PC-9 (cell line): ENCODE measurements at regions not wholly inside any gene's neighbourhood (a gene's known extent, or its start where the extent isn't known, plus 50 kb on each side); places are given as distances from the start of the nearest gene placed in this dataset.

ENCODE experiments used
- EZH2 ChIP-seq: fragments of 200-600 bp; sonication (generic); IDR thresholded peaks from 2 replicates; pipeline ENCODE4 v1.8.0; 2017; ENCODE audit warnings: antibody characterized with exemption, low read depth
- TF ChIP-seq, protein P1 (sequence below): fragments of 200-600 bp; sonication (generic); conservative IDR thresholded peaks from 2 replicates; pipeline ENCODE4 v1.6.1; 2017; ENCODE audit warnings: mixed run types, antibody characterized with exemption, mild to moderate bottlenecking, moderate library complexity

DNA sequence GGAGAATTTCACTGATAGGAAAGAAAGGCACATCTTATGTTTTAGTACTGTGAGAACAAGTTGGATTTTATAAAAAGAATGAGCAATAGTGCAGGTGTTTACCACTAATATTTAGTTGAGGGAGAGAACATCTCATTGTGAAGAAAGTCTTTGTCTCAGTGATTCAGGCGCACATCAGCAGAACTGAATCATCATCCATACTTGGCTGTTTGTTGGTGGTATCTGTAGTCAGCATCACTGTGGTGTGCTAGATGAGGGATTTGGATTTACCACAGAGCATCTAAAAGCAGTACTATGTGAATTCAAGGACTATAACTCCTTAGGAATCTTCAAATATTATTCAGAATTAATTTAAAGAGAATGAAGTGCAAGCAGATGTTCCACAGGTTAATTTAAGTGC, 1380.5 kb upstream of the ATXN8OS start:
- TF ChIP-seq, protein P1, sequence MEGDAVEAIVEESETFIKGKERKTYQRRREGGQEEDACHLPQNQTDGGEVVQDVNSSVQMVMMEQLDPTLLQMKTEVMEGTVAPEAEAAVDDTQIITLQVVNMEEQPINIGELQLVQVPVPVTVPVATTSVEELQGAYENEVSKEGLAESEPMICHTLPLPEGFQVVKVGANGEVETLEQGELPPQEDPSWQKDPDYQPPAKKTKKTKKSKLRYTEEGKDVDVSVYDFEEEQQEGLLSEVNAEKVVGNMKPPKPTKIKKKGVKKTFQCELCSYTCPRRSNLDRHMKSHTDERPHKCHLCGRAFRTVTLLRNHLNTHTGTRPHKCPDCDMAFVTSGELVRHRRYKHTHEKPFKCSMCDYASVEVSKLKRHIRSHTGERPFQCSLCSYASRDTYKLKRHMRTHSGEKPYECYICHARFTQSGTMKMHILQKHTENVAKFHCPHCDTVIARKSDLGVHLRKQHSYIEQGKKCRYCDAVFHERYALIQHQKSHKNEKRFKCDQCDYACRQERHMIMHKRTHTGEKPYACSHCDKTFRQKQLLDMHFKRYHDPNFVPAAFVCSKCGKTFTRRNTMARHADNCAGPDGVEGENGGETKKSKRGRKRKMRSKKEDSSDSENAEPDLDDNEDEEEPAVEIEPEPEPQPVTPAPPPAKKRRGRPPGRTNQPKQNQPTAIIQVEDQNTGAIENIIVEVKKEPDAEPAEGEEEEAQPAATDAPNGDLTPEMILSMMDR: no peak
- no peak for TF ChIP-seq EZH2
